H1 (cell line): ENCODE measurements at regions not wholly inside any gene's neighbourhood (a gene's known extent, or its start where the extent isn't known, plus 50 kb on each side); places are given as distances from the start of the nearest gene placed in this dataset.

Experiments used
- CTCF ChIP-seq, 3 experiments: IDR thresholded peaks; 1 replicate in 2 of 3; 2 replicates in 1 of 3; pipeline versions ENCODE4 v1.5.1 to v1.6.1; 2011; ENCODE audit warnings: low read length in 3 of 3, mild to moderate bottlenecking in 3 of 3, inconsistent platforms in 2 of 3, low read depth in 1 of 3, moderate library complexity in 1 of 3; ENCODE audit not compliant: insufficient read depth in 1 of 3; ENCODE audit errors: control extremely low read depth in 1 of 3
- TEAD4 ChIP-seq: IDR thresholded peaks from 2 replicates; pipeline ENCODE4 v1.6.1; 2012; ENCODE audit warnings: low read depth, low read length, inconsistent platforms, mixed read lengths

GRCh38 chr6:168778201-168778600 is 337.2 kb downstream of the SMOC2 start:
- TF ChIP-seq CTCF (IDR thresholded peaks at IDR 0.05; ENCODE audit: control extremely low read depth in 1 of 3, insufficient read depth in 1 of 3, low read depth in 1 of 3, low read length in 3 of 3) (no peak), TEAD4 (no peak)
